ENCODE measurements at regions not wholly inside any gene's neighbourhood (a gene's known extent, or its start where the extent isn't known, plus 50 kb on each side); places are given as distances from the start of the nearest gene placed in this dataset.

DNA sequence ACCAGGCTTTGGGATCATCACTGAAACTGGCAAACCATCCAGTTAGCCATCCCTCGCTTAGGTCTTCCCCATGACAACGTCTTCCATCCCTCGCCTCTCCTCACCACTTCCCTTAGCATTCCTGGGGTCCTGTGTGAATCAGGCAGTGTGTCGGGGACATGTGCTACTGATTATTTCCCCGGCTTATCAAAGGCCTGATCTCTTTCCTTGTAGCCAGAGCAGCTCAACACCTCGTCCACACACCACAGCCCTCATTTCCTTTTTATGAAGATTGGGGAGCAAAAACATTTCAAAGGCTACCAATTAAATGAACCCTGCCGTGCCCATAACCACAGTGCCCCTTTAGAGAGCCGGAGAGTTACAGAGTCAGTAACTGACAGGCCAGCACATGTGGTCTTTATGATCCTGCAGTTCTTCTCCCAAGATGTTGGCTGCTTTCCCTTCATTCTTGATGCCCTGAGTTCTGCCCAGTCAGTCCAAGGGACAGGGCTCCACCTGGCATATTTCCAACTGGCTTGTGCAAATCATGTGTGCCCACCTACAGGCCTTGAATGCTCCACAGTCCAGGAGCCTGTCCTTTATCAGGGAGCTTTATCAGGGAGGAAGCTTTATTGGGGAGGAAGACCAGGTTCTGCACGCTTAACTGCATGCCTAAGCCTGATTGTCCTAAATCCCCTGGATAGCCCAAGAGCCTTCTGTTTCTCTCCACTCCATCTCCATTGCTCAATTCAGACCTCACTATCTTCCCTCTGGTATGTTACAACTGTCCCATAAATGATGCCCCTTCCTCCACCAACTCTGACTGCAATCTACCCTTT lies 343.1 kb downstream of the CYRIA start:
- no peak overlapping the region for H3K27ac ChIP-seq (ENCODE audit: low read depth, low read length)
- WGBS, 3 donors: 75 to 89% (median 76%) methylated on average over 9 of the region's 9 CpGs

- H3K27ac ChIP-seq (ENCODE audit: low read depth, low read length): no peak overlapping the region
- 91 to 93% (median 92%) methylated on average over 4 of the region's 4 CpGs for WGBS, 3 donors
These were observed 343.8 kb downstream of the CYRIA start for GRCh38 chr2:16321872-16322271.

DNA sequence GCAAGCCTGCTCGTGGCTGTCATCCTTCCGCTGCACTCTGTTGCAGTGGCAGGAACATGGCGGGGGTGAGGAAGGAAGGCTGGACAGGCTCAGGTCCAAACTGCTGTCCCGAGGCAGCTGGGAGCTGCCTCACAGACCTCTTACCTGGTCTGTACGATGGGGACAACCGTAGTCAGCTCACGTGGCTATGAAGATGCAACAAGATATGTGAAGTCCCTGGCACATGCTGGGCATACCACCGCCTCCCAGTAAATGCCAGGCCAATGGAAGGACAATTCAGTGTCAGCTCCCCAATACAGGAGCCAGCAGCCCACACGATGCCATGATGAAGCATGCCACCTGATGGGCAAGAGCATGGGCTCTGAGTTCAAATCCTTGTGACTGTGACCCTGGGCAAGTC lies 344.4 kb downstream of the CYRIA start:
- H3K27ac ChIP-seq (ENCODE audit: low read depth, low read length): no peak overlapping the region
- 85 to 92% (median 90%) methylated on average over 9 of the region's 9 CpGs for WGBS, 3 donors

GRCh38 chr2:16320716-16321115 lies 344.9 kb downstream of the CYRIA start:
- H3K27ac ChIP-seq (ENCODE audit: low read depth, low read length): no peak overlapping the region
- whole genome bisulfite sequencing, 3 donors: 76 to 91% (median 90%) methylated on average over 11 of the region's 11 CpGs

GRCh38 chr2:16319551-16320121 lies 346.0 kb downstream of the CYRIA start:
- no peak overlapping the region for H3K27ac ChIP-seq (ENCODE audit: low read depth, low read length)
- 63 to 71% (median 71%) methylated on average over 12 of the region's 12 CpGs for WGBS, 3 donors

DNA sequence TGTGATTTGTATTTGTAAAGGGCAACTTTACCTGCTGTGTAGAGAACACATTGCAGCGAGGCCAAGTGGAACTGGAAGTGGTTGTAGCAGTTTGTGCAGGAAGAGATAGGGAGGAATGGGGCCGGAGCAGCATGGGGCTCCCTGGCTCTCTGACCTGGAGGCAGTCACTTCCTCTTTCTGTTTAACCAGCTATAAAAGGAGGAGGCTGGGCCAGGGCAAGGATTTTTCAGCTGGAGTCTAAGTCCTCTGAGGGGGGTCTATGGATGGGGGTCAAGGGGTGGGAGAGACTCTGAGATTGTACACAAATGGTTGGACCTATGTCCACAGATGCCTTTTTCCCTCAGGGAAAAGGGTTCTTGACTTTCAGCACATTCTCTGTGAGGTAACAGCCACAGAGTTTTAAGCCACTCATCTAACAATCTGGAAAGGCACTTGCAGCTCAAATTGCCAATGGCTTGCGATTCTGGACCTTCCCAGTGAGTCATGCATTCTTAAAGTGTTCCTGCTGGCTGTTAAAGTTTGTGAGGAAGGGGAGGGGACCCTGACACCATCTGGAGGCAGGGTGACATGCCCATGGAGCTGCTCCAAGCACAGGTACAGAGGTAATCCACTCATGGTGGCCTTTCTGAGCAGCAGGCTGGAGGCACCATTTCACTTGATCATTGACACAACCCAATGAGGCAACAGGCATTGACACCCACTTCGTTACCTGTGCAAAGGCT lies 347.0 kb downstream of the CYRIA start:
- no peak overlapping the region for H3K27ac ChIP-seq (ENCODE audit: low read depth, low read length)
- 34 to 68% (median 42%) methylated on average over 4 of the region's 4 CpGs for WGBS, 3 donors

DNA sequence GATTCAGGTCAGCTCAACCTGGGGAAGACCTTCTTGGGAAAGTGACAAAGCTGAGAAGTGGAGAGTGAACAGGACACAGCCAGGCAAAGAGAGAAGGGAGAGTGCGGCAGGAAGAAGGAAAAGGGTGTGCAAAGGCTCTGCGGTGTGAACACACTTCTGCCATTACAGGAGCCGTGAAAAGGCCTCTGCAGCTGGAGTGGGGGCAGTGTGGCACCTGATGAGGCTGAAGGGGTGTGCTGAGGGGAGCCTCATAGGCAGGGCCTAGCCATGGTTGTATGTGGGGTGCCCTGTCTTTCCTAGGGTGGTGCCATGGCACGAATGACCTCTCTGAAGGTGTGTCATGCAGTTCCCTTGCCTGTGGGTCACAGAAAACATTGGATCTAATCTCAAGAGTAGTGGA lies 347.6 kb downstream of the CYRIA start:
- H3K27ac ChIP-seq (ENCODE audit: low read depth, low read length): no peak overlapping the region
- 55 to 78% (median 62%) methylated on average over 4 of the region's 4 CpGs for WGBS, 3 donors

GRCh38 chr2:16317211-16317830 lies 348.3 kb downstream of the CYRIA start:
- 73 to 75% (median 73%) methylated on average over 6 of the region's 6 CpGs for WGBS, 3 donors

DNA sequence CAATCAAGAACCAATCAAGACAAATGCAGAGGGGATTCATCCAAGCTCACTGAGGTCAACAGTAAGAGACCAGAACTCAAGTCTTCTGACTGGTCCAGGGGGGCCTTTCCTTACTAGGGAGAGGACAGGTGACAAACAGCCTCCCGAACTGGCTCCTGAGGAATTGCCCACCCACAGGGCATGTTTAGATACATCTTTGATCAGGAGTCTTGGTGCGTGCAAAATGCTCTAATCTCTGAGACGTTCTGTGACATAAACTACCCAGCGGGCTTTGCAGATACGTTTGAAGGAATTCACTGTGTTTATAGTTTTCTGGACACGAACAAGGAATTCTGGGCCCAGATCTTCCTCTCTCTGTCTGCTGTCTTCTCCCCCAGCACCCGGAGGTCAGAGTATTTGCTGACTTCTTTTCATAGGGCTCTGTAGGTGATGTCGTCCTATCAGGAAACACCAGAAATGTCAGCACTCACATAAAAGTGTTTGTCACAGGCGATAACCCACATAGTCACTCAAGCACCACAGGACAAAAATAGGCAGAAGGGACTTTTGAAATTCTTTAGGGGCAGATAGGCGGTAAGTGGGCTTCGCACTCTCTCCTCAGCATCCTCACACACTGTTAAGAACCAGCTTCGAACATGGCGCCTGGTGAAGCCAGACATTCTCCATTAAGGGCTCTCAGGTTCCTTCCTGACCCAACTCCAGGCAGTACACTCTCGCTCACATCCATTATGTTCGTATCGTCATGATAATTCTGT lies 349.0 kb downstream of the CYRIA start:
- 86 to 88% (median 88%) methylated on average over 16 of the region's 16 CpGs for WGBS, 3 donors

More at GRCh38 chr2:16317211-16317830, 348.3 kb downstream of the CYRIA start:
- no peak overlapping the region for H3K27ac ChIP-seq (ENCODE audit: low read depth, low read length)

GRCh38 chr2:16315908-16316307 lies 349.7 kb downstream of the CYRIA start:
- WGBS, 3 donors: 76 to 85% (median 79%) methylated on average over 9 of the region's 9 CpGs
- no peak overlapping the region for H3K27ac ChIP-seq (ENCODE audit: low read depth, low read length)

More for the DNA sequence above, 349.0 kb downstream of the CYRIA start:
- no peak overlapping the region for H3K27ac ChIP-seq (ENCODE audit: low read depth, low read length)

GRCh38 chr2:16315458-16315835 lies 350.2 kb downstream of the CYRIA start:
- WGBS, 3 donors: 64 to 74% (median 67%) methylated on average over 5 of the region's 5 CpGs
- H3K27ac ChIP-seq (ENCODE audit: low read depth, low read length): no peak overlapping the region

DNA sequence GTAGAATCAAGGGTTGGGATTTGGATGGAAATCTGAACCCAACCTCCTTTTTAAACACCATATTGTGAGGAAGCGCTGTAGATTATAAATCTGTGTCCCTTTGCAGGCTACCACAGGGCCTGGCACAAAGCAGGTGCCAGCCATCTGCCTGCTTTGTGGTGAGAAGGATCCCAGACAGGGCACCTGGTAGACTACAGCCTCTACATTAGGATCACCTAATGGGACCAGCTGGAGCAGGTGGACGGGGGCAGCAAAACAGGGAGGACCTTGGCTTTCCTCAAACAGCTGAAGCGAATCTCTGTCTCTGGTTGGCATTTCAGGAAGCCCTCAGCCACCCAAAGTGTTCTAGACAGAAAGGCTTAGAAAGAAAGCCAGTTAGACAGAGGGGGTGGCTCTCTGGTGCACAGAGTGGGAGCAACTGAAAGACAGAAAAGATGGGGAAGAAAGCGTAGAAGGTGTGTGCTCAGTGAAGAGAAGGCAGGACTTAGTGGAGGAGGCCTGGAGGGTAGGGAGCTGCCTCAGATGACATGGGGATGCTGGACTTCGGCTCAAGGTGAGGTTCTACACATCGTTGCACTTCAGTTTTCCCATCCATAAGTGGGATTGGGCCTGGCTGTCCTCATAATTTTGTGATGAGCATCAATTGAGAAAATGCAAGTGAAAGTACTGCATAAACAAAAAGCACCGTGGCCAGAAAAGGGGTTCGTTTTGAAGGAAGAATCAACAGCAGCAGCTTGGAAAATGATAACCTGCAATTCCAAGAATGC lies 350.8 kb downstream of the CYRIA start:
- no peak overlapping the region for H3K27ac ChIP-seq (ENCODE audit: low read depth, low read length)
- 78 to 83% (median 82%) methylated on average over 8 of the region's 8 CpGs for WGBS, 3 donors

DNA sequence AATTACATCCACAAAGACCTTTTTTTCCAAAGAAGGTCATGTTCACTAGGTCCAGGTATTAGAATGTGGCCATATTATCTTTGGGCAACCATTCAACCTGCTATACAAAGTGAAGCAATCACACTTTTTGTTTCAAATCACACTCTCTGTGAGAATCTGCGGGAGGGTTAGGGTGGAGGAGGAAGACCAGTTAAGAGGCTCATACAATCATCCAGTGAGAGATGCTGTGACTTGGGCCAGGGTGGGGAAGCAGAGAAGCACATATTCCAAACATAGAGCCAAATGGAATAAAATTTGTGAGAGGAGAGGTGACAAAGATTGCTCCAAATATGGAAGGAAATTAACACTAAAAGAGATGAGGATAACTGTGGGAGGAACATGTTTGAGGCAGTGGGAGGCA lies 351.6 kb downstream of the CYRIA start:
- WGBS, 3 donors: 83 to 94% (median 89%) methylated on average over 1 of the region's 1 CpG

GRCh38 chr2:16313235-16313975 lies 352.2 kb downstream of the CYRIA start:
- no peak overlapping the region for H3K27ac ChIP-seq (ENCODE audit: low read depth, low read length)
- 91 to 93% (median 93%) methylated on average over 9 of the region's 9 CpGs for WGBS, 3 donors

More for the DNA sequence above, 351.6 kb downstream of the CYRIA start:
- no peak overlapping the region for H3K27ac ChIP-seq (ENCODE audit: low read depth, low read length)

DNA sequence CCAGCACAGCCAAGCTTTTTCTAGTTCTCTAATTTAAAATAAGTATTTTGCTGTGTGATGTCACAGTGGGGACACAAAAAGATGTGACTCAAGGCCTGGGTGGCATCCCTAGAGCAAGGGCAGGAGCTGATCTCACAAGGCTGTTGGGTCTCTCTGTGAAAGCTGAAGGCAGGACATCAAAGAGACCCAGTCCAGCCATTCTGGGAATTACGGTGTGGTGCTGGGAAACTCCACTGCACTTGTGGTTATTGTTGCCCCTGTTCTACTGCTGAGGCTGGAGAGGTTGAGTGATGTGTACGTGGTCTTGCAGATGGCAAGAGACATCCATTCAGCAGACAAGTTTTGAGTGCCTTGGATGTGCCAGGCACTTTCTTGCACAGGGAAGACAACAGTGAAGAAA lies 352.9 kb downstream of the CYRIA start:
- no peak overlapping the region for H3K27ac ChIP-seq (ENCODE audit: low read depth, low read length)
- 86 to 91% (median 90%) methylated on average over 2 of the region's 2 CpGs for WGBS, 3 donors

- H3K27ac ChIP-seq (ENCODE audit: low read depth, low read length): no peak overlapping the region
- WGBS, 3 donors: 38 to 61% (median 49%) methylated on average over 8 of the region's 8 CpGs
These were observed 353.9 kb downstream of the CYRIA start for GRCh38 chr2:16311521-16312440.
